Right kidney (tissue), 1 donor: ENCODE measurements at regions not wholly inside any gene's neighbourhood (a gene's known extent, or its start where the extent isn't known, plus 50 kb on each side); places are given as distances from the start of the nearest gene placed in this dataset.
"Not testable (repeated sequence)": the region's sequence is repeated elsewhere in the genome, so short reads cannot be mapped to it uniquely, and the experiment has no call there.

Experiments used
- DNase-seq: peaks from one replicate; pipeline ENCODE4 v3.0.0-alpha.2; 2016

- no peak for DNase-seq
These were observed 150.2 kb upstream of the FERD3L start for GRCh38 chr7:19295376-19295775.

- no peak for DNase-seq
These were observed 149.4 kb upstream of the FERD3L start for GRCh38 chr7:19294619-19295018.

GRCh38 chr7:19293431-19293830, 148.2 kb upstream of the FERD3L start:
- no peak for DNase-seq

DNA sequence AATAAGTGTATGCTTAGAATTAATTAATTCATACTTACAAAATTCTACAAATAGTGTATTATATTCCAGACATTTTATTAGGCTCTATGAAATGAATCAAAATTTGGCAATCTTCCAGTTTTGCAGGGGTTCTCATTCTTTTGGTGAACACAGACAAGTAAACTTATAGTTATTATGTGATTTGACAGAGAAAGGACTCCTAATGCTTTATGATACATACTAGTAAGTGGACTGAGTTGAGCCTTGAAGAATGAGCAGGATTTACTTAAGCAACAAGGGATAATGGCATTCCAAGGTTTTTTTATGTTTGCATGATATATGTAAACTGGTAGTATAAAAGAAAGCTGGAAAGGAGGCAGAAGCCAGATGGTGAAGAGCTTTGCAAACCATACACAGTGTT, 145.7 kb upstream of the FERD3L start:
- no peak for DNase-seq

- no peak for DNase-seq
These were observed 144.8 kb upstream of the FERD3L start for GRCh38 chr7:19290066-19290465.

GRCh38 chr7:19284596-19285300, 139.5 kb upstream of the FERD3L start:
- DNase-seq = no peak

GRCh38 chr7:19284136-19284535, 138.9 kb upstream of the FERD3L start:
- no peak for DNase-seq

GRCh38 chr7:19275000-19275399, 129.8 kb upstream of the FERD3L start:
- no peak for DNase-seq

GRCh38 chr7:19272329-19272728, 127.1 kb upstream of the FERD3L start:
- not testable (repeated sequence) for DNase-seq

- DNase-seq = no peak
These were observed 124.1 kb upstream of the FERD3L start for GRCh38 chr7:19269301-19269700.

DNA sequence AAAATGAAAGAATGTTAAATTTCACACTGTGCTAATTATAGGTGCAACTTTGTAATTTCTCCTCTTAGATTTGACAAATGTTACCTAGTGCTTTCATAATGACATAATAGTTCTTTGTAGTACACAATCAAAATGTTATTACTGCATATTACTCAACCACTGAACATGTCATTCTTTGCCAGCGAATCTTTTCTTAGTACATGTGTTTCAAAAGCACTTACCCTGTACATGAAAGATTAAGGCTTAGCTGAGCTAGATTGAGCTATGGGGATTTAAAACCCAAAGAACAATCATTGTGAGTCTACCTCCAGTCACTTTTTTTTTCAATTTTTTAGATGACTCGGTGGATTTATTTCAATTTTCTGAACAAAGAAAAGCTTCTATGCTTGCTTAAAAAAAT, 123.5 kb upstream of the FERD3L start:
- DNase-seq = no peak

DNA sequence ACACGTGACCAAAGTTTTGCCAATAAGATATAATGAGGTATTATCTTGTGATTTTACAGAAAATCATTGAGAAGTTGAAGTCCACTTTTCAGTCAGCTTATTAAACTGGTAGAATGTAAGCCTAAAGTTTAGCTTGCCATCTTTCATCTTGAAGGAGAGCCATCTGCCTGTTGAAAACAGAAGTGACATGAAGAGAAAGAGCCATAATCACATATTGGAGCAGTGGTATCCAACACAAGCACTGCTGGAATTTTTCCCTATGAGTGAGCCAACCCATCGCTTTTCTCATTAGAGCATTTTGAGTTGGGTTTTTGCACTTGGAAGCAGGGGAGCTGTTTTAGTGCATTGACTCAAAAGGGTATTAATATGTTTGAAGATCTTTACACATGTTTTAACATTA, 117.6 kb upstream of the FERD3L start:
- DNase-seq = no peak

GRCh38 chr7:19249281-19249680, 104.1 kb upstream of the FERD3L start:
- no peak for DNase-seq

DNA sequence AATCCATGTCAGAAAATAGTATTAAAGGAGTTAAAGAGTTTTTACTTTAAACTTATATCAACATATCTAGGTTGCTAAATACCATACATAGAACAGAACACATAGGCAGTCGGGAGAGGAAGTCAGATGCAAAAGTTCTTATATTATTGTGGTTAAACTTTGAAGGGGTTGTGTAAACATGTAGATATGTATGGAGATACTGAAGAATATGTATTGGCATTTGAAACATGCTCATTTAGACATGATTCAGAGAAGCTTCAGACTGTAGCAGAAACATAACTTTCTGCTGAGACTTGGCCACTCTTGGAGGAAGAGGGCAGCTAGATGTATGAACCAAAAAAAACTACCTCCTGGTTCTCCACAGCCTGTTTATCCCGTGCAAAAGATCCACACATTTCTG, 103.5 kb upstream of the FERD3L start:
- no peak for DNase-seq

- no peak for DNase-seq
These were observed 102.9 kb upstream of the FERD3L start for GRCh38 chr7:19248115-19248514.

DNA sequence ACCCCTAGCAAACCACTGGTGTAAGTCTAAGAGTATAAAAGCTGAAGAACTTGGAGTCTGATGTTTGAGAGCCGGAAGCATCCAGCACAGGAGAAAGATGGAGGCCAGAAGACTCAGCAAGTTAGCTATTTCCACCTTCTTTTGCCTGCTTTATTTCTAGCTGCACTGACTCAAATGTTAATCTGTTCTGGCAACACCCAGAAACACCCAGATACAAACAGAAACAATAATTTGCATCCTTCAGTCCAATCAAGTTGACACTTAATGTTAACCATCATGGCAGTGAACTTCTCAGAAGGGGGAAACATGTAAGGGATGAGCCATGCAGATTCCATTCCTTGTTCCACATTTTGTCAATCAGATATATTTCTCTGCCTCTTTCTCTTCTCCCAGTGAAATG, 101.8 kb upstream of the FERD3L start:
- DNase-seq = no peak

- DNase-seq = no peak
These were observed 97.0 kb upstream of the FERD3L start for GRCh38 chr7:19242246-19242645.

GRCh38 chr7:19239951-19240350, 94.7 kb upstream of the FERD3L start:
- no peak for DNase-seq

DNA sequence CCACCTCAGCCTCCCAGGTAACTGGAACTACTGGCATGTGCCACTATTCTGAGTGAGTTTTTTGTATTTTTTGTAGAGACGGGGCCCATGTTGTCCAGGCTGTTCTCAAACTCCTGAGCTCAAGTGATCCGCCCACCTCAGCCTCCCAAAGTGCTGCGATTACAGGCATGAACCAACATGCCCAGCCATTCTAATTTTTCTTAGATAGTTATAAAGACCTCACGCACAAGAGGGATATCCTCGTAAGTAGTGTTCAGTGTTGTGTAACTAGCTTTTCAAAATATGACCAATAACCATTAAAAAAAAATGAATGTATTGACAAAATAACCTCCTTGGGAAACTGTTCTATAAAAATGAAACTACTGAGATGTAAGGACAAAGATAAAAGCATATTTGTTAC, 90.5 kb upstream of the FERD3L start:
- no peak for DNase-seq

DNA sequence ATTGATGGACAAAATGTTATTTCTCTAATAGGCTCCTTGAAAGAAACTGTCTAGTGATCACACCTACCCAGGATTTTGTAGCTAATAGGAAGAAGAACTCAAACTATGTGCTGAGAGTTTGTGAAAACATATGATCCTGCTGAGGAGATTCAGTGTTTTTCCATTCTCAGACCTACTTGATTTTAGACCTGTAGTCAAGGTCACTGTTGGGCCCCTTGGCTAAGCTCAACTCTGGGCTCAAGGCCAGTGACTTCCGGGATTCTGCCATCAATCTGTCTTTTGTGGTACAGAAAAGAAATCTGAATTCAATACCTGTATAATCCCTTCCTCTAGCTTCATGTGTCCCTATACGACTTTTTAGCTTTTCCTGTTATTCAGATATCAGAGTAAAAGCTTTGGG, 79.7 kb upstream of the FERD3L start:
- no peak for DNase-seq

- DNase-seq = peak; percentile 4
These were observed 70.2 kb upstream of the FERD3L start for GRCh38 chr7:19215412-19215811.

GRCh38 chr7:19213746-19214145, 68.5 kb upstream of the FERD3L start:
- DNase-seq = no peak

DNA sequence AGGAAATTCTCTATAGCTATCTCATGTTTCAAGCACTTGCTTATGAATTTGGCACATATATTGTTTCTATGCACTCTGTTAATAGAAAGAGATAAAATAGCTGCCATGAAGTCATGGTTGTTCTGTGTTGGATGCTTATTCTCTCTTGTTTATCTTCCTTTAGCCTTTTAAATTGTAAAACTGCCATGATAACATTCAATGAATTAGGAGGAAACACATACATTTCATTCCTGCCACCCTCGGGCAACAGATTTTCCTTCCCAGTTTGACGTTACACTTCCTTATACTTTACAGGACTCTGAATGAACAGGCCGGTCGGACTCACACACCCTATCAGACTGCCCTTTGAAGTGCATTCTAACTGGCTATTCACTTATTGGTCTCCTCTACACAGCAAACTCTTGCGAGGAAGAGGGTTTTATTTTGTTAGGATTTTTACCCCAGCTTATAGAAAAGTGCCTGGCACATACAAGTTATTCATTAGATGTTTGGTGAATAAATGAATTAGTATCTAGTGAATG, 65.7 kb upstream of the FERD3L start:
- no peak for DNase-seq

DNA sequence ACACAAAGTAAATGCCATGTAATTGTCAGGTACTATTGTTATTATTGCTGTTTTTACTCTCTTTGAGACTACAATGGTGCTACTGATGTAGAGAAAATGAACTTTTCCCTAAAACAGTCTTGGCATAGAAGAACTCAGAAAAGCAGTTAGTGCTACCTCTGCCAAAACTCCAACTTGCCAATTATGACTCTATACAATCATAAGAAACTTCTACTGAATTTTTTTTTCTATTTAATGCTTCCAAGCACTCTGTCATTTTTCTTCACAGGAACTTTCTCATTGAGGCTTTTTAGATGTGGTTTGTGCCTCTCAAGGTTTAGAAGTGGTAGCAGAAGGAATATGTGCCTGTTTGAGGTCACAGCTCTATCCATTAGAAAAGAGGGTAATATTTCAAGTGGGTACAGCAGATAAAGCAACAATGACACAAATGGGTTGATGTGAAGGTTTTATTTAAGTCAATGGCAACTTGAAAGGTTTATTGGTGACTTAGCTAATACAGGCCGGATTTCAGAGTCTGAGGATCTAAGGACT, 64.0 kb upstream of the FERD3L start:
- DNase-seq = no peak

GRCh38 chr7:19206721-19207120, 61.5 kb upstream of the FERD3L start:
- no peak for DNase-seq
